Neural progenitor cell (in vitro differentiated cells): ENCODE measurements at regions not wholly inside any gene's neighbourhood (a gene's known extent, or its start where the extent isn't known, plus 50 kb on each side); places are given as distances from the start of the nearest gene placed in this dataset.
"Not testable (repeated sequence)": the region's sequence is repeated elsewhere in the genome, so short reads cannot be mapped to it uniquely, and the experiment has no call there.

Experiments
- DNase-seq: peaks from one replicate; pipeline ENCODE4 v3.0.0-alpha.2; 2016; ENCODE audit warnings: low spot score
- H2AFZ ChIP-seq: fragments of 200-600 bp; sonication (generic); replicated peaks from 2 replicates; pipeline ENCODE4 v1.6.1; 2016; ENCODE audit warnings: antibody characterized with exemption
- H3F3A ChIP-seq: fragments of 200-600 bp; sonication (generic); 2 replicates; pipeline ENCODE4 v1.6.1; 2016; ENCODE audit warnings: antibody characterized with exemption, low read depth
- H3K27ac ChIP-seq: fragments of 200-600 bp; sonication (generic); 2 replicates; pipeline ENCODE4 v1.5.1; 2016; ENCODE audit warnings: mild to moderate bottlenecking
- H3K27me3 ChIP-seq: fragments of 200-600 bp; sonication (generic); 2 replicates; pipeline ENCODE4 v1.6.1; 2016; ENCODE audit warnings: mild to moderate bottlenecking, moderate library complexity
- H3K36me3 ChIP-seq: fragments of 200-600 bp; sonication (generic); 2 replicates; pipeline ENCODE4 v1.5.1; 2016
- H3K4me1 ChIP-seq: fragments of 200-600 bp; sonication (generic); 2 replicates; pipeline ENCODE4 v1.6.1; 2016; ENCODE audit warnings: mixed run types
- H3K4me2 ChIP-seq: fragments of 200-600 bp; sonication (generic); 2 replicates; pipeline ENCODE4 v1.6.1; 2016
- H3K4me3 ChIP-seq: fragments of 200-600 bp; sonication (generic); 2 replicates; pipeline ENCODE4 v1.5.1; 2016
- H3K79me2 ChIP-seq: fragments of 200-600 bp; sonication (generic); 2 replicates; pipeline ENCODE4 v1.6.1; 2016; ENCODE audit warnings: low read depth
- H3K9ac ChIP-seq: fragments of 200-600 bp; sonication (generic); 2 replicates; pipeline ENCODE4 v1.6.1; 2016
- H3K9me3 ChIP-seq: fragments of 200-600 bp; sonication (generic); 2 replicates; pipeline ENCODE4 v1.5.1; 2016; ENCODE audit warnings: low read depth
- H4K20me1 ChIP-seq: fragments of 200-600 bp; sonication (generic); 2 replicates; pipeline ENCODE4 v1.6.1; 2016; ENCODE audit warnings: low read depth
- H3K27ac Mint-ChIP-seq: 3 replicates; pipeline ENCODE4 v1.8.0; 2021; ENCODE audit warnings: mixed read lengths
- H3K27me3 Mint-ChIP-seq: 2 replicates; pipeline ENCODE4 v1.8.0; 2022; ENCODE audit warnings: low read depth, mild to moderate bottlenecking, inconsistent platforms, moderate library complexity, mixed read lengths; ENCODE audit not compliant: insufficient read depth
- H3K36me3 Mint-ChIP-seq: 3 replicates; pipeline ENCODE4 v1.8.0; 2021; ENCODE audit warnings: mixed read lengths
- H3K4me1 Mint-ChIP-seq: 3 replicates; pipeline ENCODE4 v1.8.0; 2021; ENCODE audit warnings: mixed read lengths
- H3K4me3 Mint-ChIP-seq: 3 replicates; pipeline ENCODE4 v1.8.0; 2021; ENCODE audit warnings: mild to moderate bottlenecking, moderate library complexity, mixed read lengths
- H3K9me3 Mint-ChIP-seq: 3 replicates; pipeline ENCODE4 v1.8.0; 2020; ENCODE audit warnings: mixed read lengths
- CTCF ChIP-seq: fragments of 200-600 bp; sonication (generic); IDR thresholded peaks from 2 replicates; pipeline ENCODE4 v1.5.1; 2017; ENCODE audit warnings: antibody characterized with exemption, mild to moderate bottlenecking
- EZH2 ChIP-seq: fragments of 200-600 bp; sonication (generic); IDR thresholded peaks from 2 replicates; pipeline ENCODE4 v1.6.1; 2017; ENCODE audit warnings: antibody characterized with exemption, mild to moderate bottlenecking, moderate library complexity
- EZH2phosphoT487 ChIP-seq: fragments of 200-600 bp; sonication (generic); IDR thresholded peaks from 2 replicates; pipeline ENCODE4 v1.6.1; 2017; ENCODE audit warnings: antibody characterized with exemption

GRCh38 chr17:72381597-72382397 lies 261.0 kb downstream of the SOX9 start:
- peak; percentile 52 for DNase-seq
- H3K27ac ChIP-seq, result no peak overlapping the region
- H3K79me2 ChIP-seq, result no peaks in the 10 kb centered on the region
- no peaks in the 10 kb centered on the region for H3K36me3 ChIP-seq
- Mint-ChIP-seq H3K4me1 (peaks cover 51% of the 10 kb centered on the region), H3K9me3 (no peaks in the 10 kb centered on the region), H3K4me3 (no peak overlapping the region), H3K27ac (peak overlapping the region; percentile 50), H3K27me3 (peaks cover 3% of the 10 kb centered on the region), H3K36me3 (no peaks in the 10 kb centered on the region)
- no peaks in the 10 kb centered on the region for H4K20me1 ChIP-seq
- peaks cover 43% of the 10 kb centered on the region for H3K4me1 ChIP-seq
- H3K27me3 ChIP-seq, result no peaks in the 10 kb centered on the region
- H2AFZ ChIP-seq, result peak overlapping the region; percentile 80
- no peaks in the 10 kb centered on the region for H3K9me3 ChIP-seq
- no peak overlapping the region for H3K9ac ChIP-seq
- H3K4me3 ChIP-seq, result no peak overlapping the region
- peak overlapping the region; percentile 60 for H3K4me2 ChIP-seq
- TF ChIP-seq CTCF (no peak), EZH2phosphoT487 (no peak), EZH2 (no peak)
- peaks cover 21% of the 10 kb centered on the region for H3F3A ChIP-seq

GRCh38 chr17:72382971-72383722 lies 262.3 kb downstream of the SOX9 start:
- no peak overlapping the region for H3K9ac ChIP-seq
- Mint-ChIP-seq H3K4me3 (no peak overlapping the region), H3K9me3 (no peaks in the 10 kb centered on the region), H3K27ac (no peak overlapping the region), H3K27me3 (peaks cover 6% of the 10 kb centered on the region), H3K4me1 (peaks cover 53% of the 10 kb centered on the region), H3K36me3 (no peaks in the 10 kb centered on the region)
- peaks cover 21% of the 10 kb centered on the region for H3F3A ChIP-seq
- H3K9me3 ChIP-seq, result no peaks in the 10 kb centered on the region
- H3K4me3 ChIP-seq, result no peak overlapping the region
- H3K4me1 ChIP-seq, result peaks cover 45% of the 10 kb centered on the region
- TF ChIP-seq EZH2phosphoT487 (no peak), CTCF (no peak), EZH2 (no peak)
- H4K20me1 ChIP-seq, result no peaks in the 10 kb centered on the region
- no peaks in the 10 kb centered on the region for H3K27me3 ChIP-seq
- no peaks in the 10 kb centered on the region for H3K79me2 ChIP-seq
- H3K36me3 ChIP-seq, result no peaks in the 10 kb centered on the region
- no peak overlapping the region for H3K4me2 ChIP-seq
- H2AFZ ChIP-seq, result no peak overlapping the region
- H3K27ac ChIP-seq, result no peak overlapping the region
- DNase-seq, result peak; percentile 49

DNA sequence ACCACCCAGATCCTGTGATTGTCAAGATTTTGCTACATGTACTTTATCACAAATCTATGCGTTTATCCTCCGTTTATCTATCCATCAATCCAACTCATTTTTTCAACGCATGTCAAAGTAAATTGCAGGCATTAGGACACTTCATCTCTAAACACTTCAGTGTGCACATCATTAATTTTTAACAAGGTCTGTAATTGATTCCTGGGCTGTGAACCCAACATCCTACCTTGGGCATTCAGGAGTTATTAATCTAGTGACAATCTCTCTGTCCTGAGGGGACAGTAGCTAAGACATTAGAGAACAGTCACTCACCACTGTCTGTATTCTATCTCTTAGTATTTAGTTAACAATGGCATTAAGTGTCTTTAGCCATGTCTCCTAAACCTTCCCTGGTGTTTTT lies 264.7 kb downstream of the SOX9 start:
- peaks cover 16% of the 10 kb centered on the region for H3F3A ChIP-seq
- Mint-ChIP-seq H3K9me3 (peaks cover 3% of the 10 kb centered on the region), H3K27ac (no peak overlapping the region)

GRCh38 chr17:72386173-72386572 lies 265.4 kb downstream of the SOX9 start:
- H3K27me3 Mint-ChIP-seq, H4K20me1 ChIP-seq, H3K27ac Mint-ChIP-seq, DNase-seq, H3K4me2 ChIP-seq, H3K36me3 ChIP-seq, H3K4me3 Mint-ChIP-seq, H3K4me3 ChIP-seq, H3K27ac ChIP-seq, H2AFZ ChIP-seq, H3K9me3 ChIP-seq, H3K27me3 ChIP-seq, H3K36me3 Mint-ChIP-seq, H3K9ac ChIP-seq, H3K9me3 Mint-ChIP-seq, H3K79me2 ChIP-seq: not testable (repeated sequence)
- peaks cover 40% of the 10 kb centered on the region for H3K4me1 Mint-ChIP-seq
- Histone ChIP-seq H3K4me1 (peaks cover 28% of the 10 kb centered on the region), H3F3A (peaks cover 16% of the 10 kb centered on the region)

More for the DNA sequence above, 264.7 kb downstream of the SOX9 start:
- Mint-ChIP-seq H3K27me3 (peaks cover 4% of the 10 kb centered on the region), H3K4me1 (peaks cover 38% of the 10 kb centered on the region), H3K36me3 (no peaks in the 10 kb centered on the region), H3K4me3 (no peak overlapping the region)
- H3K27ac ChIP-seq, result no peak overlapping the region
- H4K20me1 ChIP-seq, result no peaks in the 10 kb centered on the region
- no peak for DNase-seq
- no peak overlapping the region for H3K4me2 ChIP-seq
- H3K36me3 ChIP-seq, result no peaks in the 10 kb centered on the region
- no peaks in the 10 kb centered on the region for H3K27me3 ChIP-seq
- no peak overlapping the region for H3K4me3 ChIP-seq
- TF ChIP-seq CTCF, result no peak
- TF ChIP-seq EZH2, result no peak
- no peak for TF ChIP-seq EZH2phosphoT487
- H3K79me2 ChIP-seq, result no peaks in the 10 kb centered on the region
- H3K9me3 ChIP-seq, result no peaks in the 10 kb centered on the region
- H3K4me1 ChIP-seq, result peaks cover 28% of the 10 kb centered on the region
- H3K9ac ChIP-seq, result no peak overlapping the region
- H2AFZ ChIP-seq, result no peak overlapping the region
